ENCODE measurements at regions not wholly inside any gene's neighbourhood (a gene's known extent, or its start where the extent isn't known, plus 50 kb on each side); places are given as distances from the start of the nearest gene placed in this dataset.
A peak's percentile ranks its signal among the peaks of the same experiment; 100 is the strongest.

GRCh38 chr14:34931206-34931605 is 51.6 kb upstream of the SRP54 start:
- Histone ChIP-seq H3K9me3 (ENCODE audit: control insufficient read depth, insufficient read depth, low read length) (no peaks in the 10 kb centered on the region), H3F3A (ENCODE audit: control insufficient read depth, insufficient read depth) (no peaks in the 10 kb centered on the region), H3K4me1 (ENCODE audit: control insufficient read depth, low read length) (peaks cover 14% of the 10 kb centered on the region), H3K27me3 (ENCODE audit: control insufficient read depth, low read length) (no peaks in the 10 kb centered on the region), H3K4me3 (ENCODE audit: low read length) (peak overlapping the region; percentile 47; the same call in 1 of the 2 replicates), H3K36me3 (ENCODE audit: control insufficient read depth, low read length) (no peaks in the 10 kb centered on the region), H4K20me1 (ENCODE audit: control insufficient read depth, insufficient read depth, low read depth, low read length) (no peaks in the 10 kb centered on the region), H3K27ac (ENCODE audit: low read depth, low read length) (no peak overlapping the region), H3K9me2 (replicated peaks; ENCODE audit: control insufficient read depth, low read length) (no peaks in the 10 kb centered on the region), H3K79me2 (ENCODE audit: control insufficient read depth, low read length) (no peaks in the 10 kb centered on the region), H3K4me2 (ENCODE audit: low read length) (peak overlapping the region; percentile 63; the same call in 1 of the 2 replicates)
- TF ChIP-seq CTCF (IDR thresholded peaks at IDR 0.05; ENCODE audit: low read depth, low read length, poor library complexity, severe bottlenecking): no peak
- no peak for TF ChIP-seq EZH2phosphoT487 (IDR thresholded peaks at IDR 0.05; ENCODE audit: borderline replicate concordance, low read length)

- Histone ChIP-seq H3K27me3 (ENCODE audit: control insufficient read depth, low read length) (no peaks in the 10 kb centered on the region), H3K4me2 (ENCODE audit: low read length) (peak overlapping the region; percentile 63), H3K4me1 (ENCODE audit: control insufficient read depth, low read length) (peaks cover 14% of the 10 kb centered on the region), H3K27ac (ENCODE audit: low read depth, low read length) (no peak overlapping the region), H3K9me3 (ENCODE audit: control insufficient read depth, insufficient read depth, low read length) (no peaks in the 10 kb centered on the region), H3K36me3 (ENCODE audit: control insufficient read depth, low read length) (no peaks in the 10 kb centered on the region), H3K9me2 (replicated peaks; ENCODE audit: control insufficient read depth, low read length) (no peaks in the 10 kb centered on the region), H3K79me2 (ENCODE audit: control insufficient read depth, low read length) (no peaks in the 10 kb centered on the region), H3F3A (ENCODE audit: control insufficient read depth, insufficient read depth) (no peaks in the 10 kb centered on the region), H4K20me1 (ENCODE audit: control insufficient read depth, insufficient read depth, low read depth, low read length) (no peaks in the 10 kb centered on the region), H3K4me3 (ENCODE audit: low read length) (peak overlapping the region; percentile 47)
- TF ChIP-seq CTCF (IDR thresholded peaks at IDR 0.05; ENCODE audit: low read depth, low read length, poor library complexity, severe bottlenecking) (no peak), EZH2phosphoT487 (IDR thresholded peaks at IDR 0.05; ENCODE audit: borderline replicate concordance, low read length) (no peak)
Observed at GRCh38 chr14:34930591-34931091, 52.2 kb upstream of the SRP54 start.

DNA sequence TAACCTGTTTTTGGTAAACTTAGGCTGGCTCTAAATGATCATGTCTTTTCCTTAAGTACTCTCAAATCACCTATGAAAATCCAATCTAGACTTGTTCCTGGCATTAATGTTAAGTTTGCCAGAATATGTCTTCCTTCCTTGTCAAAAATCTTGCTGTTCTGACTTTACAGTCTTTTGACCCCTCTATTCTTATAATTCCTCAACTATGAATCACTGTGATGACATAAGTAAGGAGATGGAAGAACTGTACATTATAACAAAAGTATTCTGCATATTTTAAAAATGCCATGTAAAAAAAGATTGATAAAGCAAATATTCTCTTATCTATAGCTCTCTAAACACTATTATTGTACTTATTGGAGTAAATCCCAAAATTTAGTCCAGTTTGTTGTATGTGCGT is 51.4 kb upstream of the BAZ1A start:
- Histone ChIP-seq H3K27ac (ENCODE audit: low read depth, low read length) (no peak overlapping the region), H3K4me1 (ENCODE audit: control insufficient read depth, low read length) (peaks cover 14% of the 10 kb centered on the region), H4K20me1 (ENCODE audit: control insufficient read depth, insufficient read depth, low read depth, low read length) (no peaks in the 10 kb centered on the region), H3K4me2 (ENCODE audit: low read length) (no peak overlapping the region), H3K79me2 (ENCODE audit: control insufficient read depth, low read length) (no peaks in the 10 kb centered on the region), H3K9me3 (ENCODE audit: control insufficient read depth, insufficient read depth, low read length) (no peaks in the 10 kb centered on the region), H3K36me3 (ENCODE audit: control insufficient read depth, low read length) (no peaks in the 10 kb centered on the region), H3K27me3 (ENCODE audit: control insufficient read depth, low read length) (no peaks in the 10 kb centered on the region), H3K9me2 (replicated peaks; ENCODE audit: control insufficient read depth, low read length) (no peaks in the 10 kb centered on the region), H3F3A (ENCODE audit: control insufficient read depth, insufficient read depth) (no peaks in the 10 kb centered on the region), H3K4me3 (ENCODE audit: low read length) (no peak overlapping the region)
- TF ChIP-seq EZH2phosphoT487 (IDR thresholded peaks at IDR 0.05; ENCODE audit: borderline replicate concordance, low read length): no peak
- TF ChIP-seq CTCF (IDR thresholded peaks at IDR 0.05; ENCODE audit: low read depth, low read length, poor library complexity, severe bottlenecking): no peak

Measured in DOHH2 (cell line).